ENCODE measurements at regions not wholly inside any gene's neighbourhood (a gene's known extent, or its start where the extent isn't known, plus 50 kb on each side); places are given as distances from the start of the nearest gene placed in this dataset.

GRCh38 chr5:35282810-35283209, 52.5 kb upstream of the PRLR start:
- DNase-seq (ENCODE audit: low read depth in 2 of 3, low spot score in 1 of 3): no peak

DNA sequence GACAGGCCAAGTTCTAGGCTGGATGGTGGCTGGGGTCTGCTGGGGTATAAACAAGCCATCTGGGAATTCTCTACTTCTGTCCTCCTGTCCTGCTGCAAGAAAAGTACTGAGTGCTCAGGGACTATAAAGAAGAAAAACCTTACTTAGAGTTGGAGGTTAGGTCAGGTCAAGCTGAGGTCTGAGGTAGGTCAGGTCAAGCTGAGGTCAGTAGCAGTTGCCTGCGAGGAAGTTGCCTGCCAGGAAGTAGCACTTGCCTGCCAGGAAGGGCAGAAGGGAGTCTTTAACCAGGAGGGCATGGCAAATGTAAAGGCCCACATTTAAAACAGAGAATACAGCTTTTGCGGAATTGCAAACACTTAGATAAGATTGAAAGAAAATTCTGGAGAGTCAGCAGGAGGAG, 51.3 kb upstream of the PRLR start:
- no peak for DNase-seq (ENCODE audit: low read depth in 2 of 3, low spot score in 1 of 3)
